Thymus (tissue), 11 donors: ENCODE measurements at regions not wholly inside any gene's neighbourhood (a gene's known extent, or its start where the extent isn't known, plus 50 kb on each side); places are given as distances from the start of the nearest gene placed in this dataset.

ENCODE experiments used
- DNase-seq, 9 donors: peaks; one replicate each; pipeline ENCODE4 v3.0.0-alpha.2; 2013; ENCODE audit warnings: low spot score in 9 of 9, low read depth in 6 of 9, missing footprints in 1 of 9
- H3K27ac ChIP-seq, 2 donors: one replicate each; pipeline ENCODE4 v1.5.1; 2013; ENCODE audit warnings: control low read depth in 1 of 2, low read depth in 1 of 2, low read length in 1 of 2, mild to moderate bottlenecking in 1 of 2, moderate library complexity in 1 of 2
- H3K27me3 ChIP-seq, 2 donors: one replicate each; pipeline ENCODE4 v1.5.1; 2013; ENCODE audit warnings: low read length in 1 of 2; ENCODE audit not compliant: control insufficient read depth in 2 of 2, insufficient read depth in 1 of 2
- H3K36me3 ChIP-seq, 2 donors: one replicate each; pipeline ENCODE4 v1.5.1; 2013; ENCODE audit warnings: low read length in 1 of 2, mild to moderate bottlenecking in 1 of 2, moderate library complexity in 1 of 2; ENCODE audit not compliant: control insufficient read depth in 2 of 2, insufficient read depth in 2 of 2
- H3K4me1 ChIP-seq, 2 donors: one replicate each; pipeline ENCODE4 v1.5.1; 2013; ENCODE audit warnings: low read length in 2 of 2; ENCODE audit not compliant: control insufficient read depth in 2 of 2, insufficient read depth in 2 of 2
- H3K4me3 ChIP-seq, 2 donors: one replicate each; pipeline ENCODE4 v1.5.1; 2013; ENCODE audit warnings: low read length in 2 of 2, control low read depth in 1 of 2, mild to moderate bottlenecking in 1 of 2
- H3K9me3 ChIP-seq, 2 donors: one replicate each; pipeline ENCODE4 v1.5.1; 2013; ENCODE audit warnings: low read length in 1 of 2, mild to moderate bottlenecking in 1 of 2; ENCODE audit not compliant: control insufficient read depth in 2 of 2, insufficient read depth in 1 of 2
- WGBS: extraction: QIAGEN DNeasy Blood & Tissue Kit; methylation state at CpG from one replicate; pipeline ENCODE4 v1.1.7; 2013; 5-methylcytosine and 5-hydroxymethylcytosine counted together
- donor health status: healthy.

DNA sequence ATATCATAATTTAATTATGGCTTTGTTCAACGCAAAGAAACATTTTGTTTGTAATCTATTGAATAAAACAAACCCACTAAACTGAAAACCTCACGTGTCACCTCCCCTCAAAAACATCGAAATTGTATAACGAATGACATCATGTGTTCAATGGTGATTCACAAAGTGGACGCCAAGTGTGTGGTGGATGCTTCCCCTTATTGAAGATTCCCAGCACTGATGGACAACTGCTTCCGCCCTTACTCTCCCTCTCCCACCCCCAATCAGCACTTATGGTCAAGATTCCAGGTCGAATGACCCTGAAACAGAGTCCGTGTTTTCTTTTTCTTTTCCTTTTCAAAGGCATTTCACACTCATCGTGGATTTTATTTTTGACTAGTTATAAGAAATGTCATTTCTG is 383.0 kb upstream of the SMIM21 start:
- Histone ChIP-seq H3K27ac (no peak overlapping the region), H3K4me1 (no peaks in the 10 kb centered on the region)
- 69% methylated on average over 9 of the region's 9 CpGs for WGBS

DNA sequence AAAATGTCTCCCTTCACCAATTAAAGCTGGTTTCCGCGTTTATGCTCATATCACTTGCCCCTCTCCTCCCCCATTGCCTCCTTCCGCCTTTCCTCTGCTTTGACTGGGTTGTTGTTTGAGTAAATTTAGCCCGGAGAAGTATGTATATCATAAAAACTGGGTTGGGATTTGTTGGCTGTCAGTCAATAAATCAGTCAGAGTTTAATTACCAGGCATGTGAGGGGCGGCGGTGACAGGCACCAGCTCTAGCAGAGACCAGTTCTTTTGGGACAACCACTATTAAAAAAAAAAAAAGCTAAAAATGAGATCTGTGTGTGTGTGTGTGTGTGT is 382.4 kb upstream of the SMIM21 start:
- Histone ChIP-seq H3K9me3 (no peaks in the 10 kb centered on the region), H3K4me3 (no peak overlapping the region), H3K27me3 (no peaks in the 10 kb centered on the region), H3K36me3 (no peaks in the 10 kb centered on the region), H3K27ac (no peak overlapping the region), H3K4me1 (no peaks in the 10 kb centered on the region)
- DNase-seq: no peak
- 49% methylated on average over 6 of the region's 6 CpGs for WGBS

More for the DNA sequence above, 383.0 kb upstream of the SMIM21 start:
- Histone ChIP-seq H3K36me3 (no peaks in the 10 kb centered on the region), H3K4me3 (no peak overlapping the region), H3K9me3 (no peaks in the 10 kb centered on the region), H3K27me3 (no peaks in the 10 kb centered on the region)
- DNase-seq: no peak

GRCh38 chr18:75809151-75809925 is 381.8 kb upstream of the SMIM21 start:
- no peak overlapping the region for H3K4me3 ChIP-seq
- no peaks in the 10 kb centered on the region for H3K9me3 ChIP-seq
- DNase-seq: no peak
- 76% methylated on average over 20 of the region's 20 CpGs for WGBS
- no peak overlapping the region for H3K27ac ChIP-seq
- H3K36me3 ChIP-seq: no peaks in the 10 kb centered on the region
- no peaks in the 10 kb centered on the region for H3K27me3 ChIP-seq
- H3K4me1 ChIP-seq: no peaks in the 10 kb centered on the region

- Histone ChIP-seq H3K9me3 (no peaks in the 10 kb centered on the region), H3K27me3 (no peaks in the 10 kb centered on the region), H3K4me3 (no peak overlapping the region), H3K36me3 (no peaks in the 10 kb centered on the region), H3K4me1 (no peaks in the 10 kb centered on the region), H3K27ac (no peak overlapping the region)
- no peak for DNase-seq
- 26% methylated on average over 3 of the region's 3 CpGs for WGBS
Measured at GRCh38 chr18:75805265-75805664, 377.8 kb upstream of the SMIM21 start.

DNA sequence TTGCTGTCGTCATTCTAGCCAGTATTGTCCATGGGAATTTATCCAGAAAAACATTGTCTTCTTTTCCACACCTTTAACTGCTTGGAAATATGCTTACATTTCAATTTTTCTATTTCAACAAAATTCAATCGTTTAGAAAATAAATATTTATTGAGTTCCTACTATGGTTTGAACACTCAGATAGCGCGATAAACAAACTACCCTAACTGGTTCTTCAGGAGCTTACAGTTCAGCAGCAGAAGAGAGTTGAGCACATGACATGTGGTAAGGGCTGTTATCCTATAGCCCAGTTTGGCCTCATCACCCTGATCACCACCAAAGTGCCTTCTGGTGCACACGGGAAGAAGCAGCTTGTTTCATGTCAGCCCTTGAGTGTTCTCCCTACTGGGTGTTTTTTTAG is 375.2 kb upstream of the SMIM21 start:
- no peaks in the 10 kb centered on the region for H3K4me1 ChIP-seq
- H3K27ac ChIP-seq: no peak overlapping the region
- H3K36me3 ChIP-seq: no peaks in the 10 kb centered on the region
- WGBS: 94% methylated on average over 5 of the region's 5 CpGs
- DNase-seq: no peak
- no peaks in the 10 kb centered on the region for H3K27me3 ChIP-seq
- no peaks in the 10 kb centered on the region for H3K9me3 ChIP-seq
- no peak overlapping the region for H3K4me3 ChIP-seq

GRCh38 chr18:75801178-75801577 is 373.7 kb upstream of the SMIM21 start:
- no peak overlapping the region for H3K27ac ChIP-seq
- H3K4me3 ChIP-seq: no peak overlapping the region
- DNase-seq: no peak
- no peaks in the 10 kb centered on the region for H3K27me3 ChIP-seq
- no peaks in the 10 kb centered on the region for H3K4me1 ChIP-seq
- no peaks in the 10 kb centered on the region for H3K36me3 ChIP-seq
- 93% methylated on average over 12 of the region's 12 CpGs for WGBS
- H3K9me3 ChIP-seq: no peaks in the 10 kb centered on the region

- Histone ChIP-seq H3K9me3 (no peaks in the 10 kb centered on the region), H3K36me3 (no peaks in the 10 kb centered on the region), H3K4me3 (no peak overlapping the region), H3K27me3 (no peaks in the 10 kb centered on the region), H3K4me1 (no peaks in the 10 kb centered on the region), H3K27ac (no peak overlapping the region)
- 94% methylated on average over 6 of the region's 6 CpGs for WGBS
- no peak for DNase-seq
Measured at GRCh38 chr18:75800331-75800648, 372.8 kb upstream of the SMIM21 start.

GRCh38 chr18:75799449-75800330 is 372.2 kb upstream of the SMIM21 start:
- Histone ChIP-seq H3K9me3 (no peaks in the 10 kb centered on the region), H3K27ac (no peak overlapping the region), H3K4me1 (no peaks in the 10 kb centered on the region), H3K27me3 (no peaks in the 10 kb centered on the region), H3K4me3 (no peak overlapping the region), H3K36me3 (no peaks in the 10 kb centered on the region)
- 82% methylated on average over 10 of the region's 10 CpGs for WGBS
- no peak for DNase-seq

- 86% methylated on average over 1 of the region's 1 CpG for WGBS
- Histone ChIP-seq H3K9me3 (no peaks in the 10 kb centered on the region), H3K4me3 (no peak overlapping the region), H3K36me3 (no peaks in the 10 kb centered on the region), H3K4me1 (no peaks in the 10 kb centered on the region), H3K27me3 (no peaks in the 10 kb centered on the region), H3K27ac (no peak overlapping the region)
- no peak for DNase-seq
Measured at GRCh38 chr18:75797046-75797445, 369.5 kb upstream of the SMIM21 start.
